ENCODE measurements at regions not wholly inside any gene's neighbourhood (a gene's known extent, or its start where the extent isn't known, plus 50 kb on each side); places are given as distances from the start of the nearest gene placed in this dataset.

DNA sequence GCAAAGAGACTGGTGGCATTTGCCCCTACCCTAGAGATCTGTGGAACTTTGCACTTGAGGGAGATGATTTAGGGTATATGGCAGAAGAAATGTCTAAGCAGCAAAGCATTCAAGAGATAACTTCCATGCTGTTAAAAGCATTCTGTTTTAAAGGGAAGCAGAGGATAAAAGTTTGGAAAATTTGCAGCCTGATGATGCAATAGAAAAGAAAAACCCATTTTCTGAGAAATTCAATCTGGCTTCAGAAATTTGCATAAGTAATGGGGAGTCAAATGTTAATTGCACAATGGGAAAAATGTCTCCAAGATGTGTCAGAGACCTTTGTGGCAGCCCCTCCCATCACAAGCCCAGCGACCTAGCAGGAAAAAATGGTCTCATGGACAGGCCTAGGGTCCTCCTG is 361.7 kb downstream of the ANKRD7 start:
- DNase-seq (ENCODE audit: extremely low read depth, insufficient read length): no peak
- no peaks in the 10 kb centered on the region for H3K36me3 ChIP-seq (ENCODE audit: control insufficient read depth, insufficient read depth, low read length)
- TF ChIP-seq, protein P1, sequence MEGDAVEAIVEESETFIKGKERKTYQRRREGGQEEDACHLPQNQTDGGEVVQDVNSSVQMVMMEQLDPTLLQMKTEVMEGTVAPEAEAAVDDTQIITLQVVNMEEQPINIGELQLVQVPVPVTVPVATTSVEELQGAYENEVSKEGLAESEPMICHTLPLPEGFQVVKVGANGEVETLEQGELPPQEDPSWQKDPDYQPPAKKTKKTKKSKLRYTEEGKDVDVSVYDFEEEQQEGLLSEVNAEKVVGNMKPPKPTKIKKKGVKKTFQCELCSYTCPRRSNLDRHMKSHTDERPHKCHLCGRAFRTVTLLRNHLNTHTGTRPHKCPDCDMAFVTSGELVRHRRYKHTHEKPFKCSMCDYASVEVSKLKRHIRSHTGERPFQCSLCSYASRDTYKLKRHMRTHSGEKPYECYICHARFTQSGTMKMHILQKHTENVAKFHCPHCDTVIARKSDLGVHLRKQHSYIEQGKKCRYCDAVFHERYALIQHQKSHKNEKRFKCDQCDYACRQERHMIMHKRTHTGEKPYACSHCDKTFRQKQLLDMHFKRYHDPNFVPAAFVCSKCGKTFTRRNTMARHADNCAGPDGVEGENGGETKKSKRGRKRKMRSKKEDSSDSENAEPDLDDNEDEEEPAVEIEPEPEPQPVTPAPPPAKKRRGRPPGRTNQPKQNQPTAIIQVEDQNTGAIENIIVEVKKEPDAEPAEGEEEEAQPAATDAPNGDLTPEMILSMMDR (IDR thresholded peaks at IDR 0.05; ENCODE audit: insufficient read depth, low read length, poor library complexity, severe bottlenecking): no peak

DNA sequence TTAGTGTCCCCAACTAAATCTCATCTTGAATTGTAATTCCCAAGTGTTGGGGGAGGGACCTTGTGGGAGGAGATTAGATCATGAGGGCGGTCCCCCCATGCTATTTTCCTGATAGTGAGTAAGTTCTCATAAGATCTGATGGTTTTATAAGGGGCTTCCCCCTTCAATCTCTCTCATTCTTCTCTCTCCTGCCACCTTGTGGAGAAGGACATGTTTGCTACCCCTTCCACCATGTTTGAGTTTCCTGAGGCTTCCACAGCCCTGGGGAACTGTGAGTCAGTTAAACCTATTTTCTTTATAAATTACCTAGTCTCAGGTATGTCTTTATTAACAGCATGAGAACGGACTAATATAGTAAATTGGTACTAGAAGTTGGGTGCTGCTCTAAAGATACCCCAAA is 365.6 kb downstream of the ANKRD7 start:
- Histone ChIP-seq H3K36me3 (ENCODE audit: control insufficient read depth, insufficient read depth, low read length) (no peaks in the 10 kb centered on the region), H3K4me3 (replicated peaks; ENCODE audit: low read depth, low read length) (no peak overlapping the region), H3K27me3 (replicated peaks; ENCODE audit: control insufficient read depth, insufficient read depth, low read length) (no peaks in the 10 kb centered on the region)
- TF ChIP-seq, protein P1 (IDR thresholded peaks at IDR 0.05; ENCODE audit: insufficient read depth, low read length, poor library complexity, severe bottlenecking): peak; percentile 66
- no peak for DNase-seq (ENCODE audit: extremely low read depth, insufficient read length)

More for the DNA sequence above, 361.7 kb downstream of the ANKRD7 start:
- Histone ChIP-seq H3K4me3 (replicated peaks; ENCODE audit: low read depth, low read length) (no peak overlapping the region), H3K27me3 (replicated peaks; ENCODE audit: control insufficient read depth, insufficient read depth, low read length) (no peaks in the 10 kb centered on the region)

DNA sequence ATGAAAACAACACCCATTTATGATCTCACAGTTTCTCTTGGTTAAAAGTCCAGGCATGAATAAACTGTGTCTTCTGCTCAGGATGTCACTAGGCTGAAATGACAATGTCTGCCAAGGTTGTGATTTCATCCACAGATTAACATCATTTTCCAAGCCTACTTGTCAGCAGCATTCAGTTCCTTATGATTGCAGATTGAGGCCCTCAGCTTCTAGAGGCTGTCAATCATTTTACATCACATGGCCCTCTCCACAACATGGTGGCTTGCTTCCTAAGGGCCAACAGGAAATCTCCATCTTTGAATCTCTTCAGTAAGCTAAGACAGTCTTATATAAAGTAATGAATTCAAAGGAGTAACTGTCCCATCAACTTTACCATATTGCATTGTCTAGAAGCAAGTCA is 377.6 kb downstream of the ANKRD7 start:
- H3K36me3 ChIP-seq (ENCODE audit: control insufficient read depth, insufficient read depth, low read length): no peaks in the 10 kb centered on the region
- H3K27me3 ChIP-seq (replicated peaks; ENCODE audit: control insufficient read depth, insufficient read depth, low read length): no peaks in the 10 kb centered on the region
- TF ChIP-seq, protein P1 (IDR thresholded peaks at IDR 0.05; ENCODE audit: insufficient read depth, low read length, poor library complexity, severe bottlenecking): no peak
- DNase-seq (ENCODE audit: extremely low read depth, insufficient read length): no peak
- no peak overlapping the region for H3K4me3 ChIP-seq (replicated peaks; ENCODE audit: low read depth, low read length)

DNA sequence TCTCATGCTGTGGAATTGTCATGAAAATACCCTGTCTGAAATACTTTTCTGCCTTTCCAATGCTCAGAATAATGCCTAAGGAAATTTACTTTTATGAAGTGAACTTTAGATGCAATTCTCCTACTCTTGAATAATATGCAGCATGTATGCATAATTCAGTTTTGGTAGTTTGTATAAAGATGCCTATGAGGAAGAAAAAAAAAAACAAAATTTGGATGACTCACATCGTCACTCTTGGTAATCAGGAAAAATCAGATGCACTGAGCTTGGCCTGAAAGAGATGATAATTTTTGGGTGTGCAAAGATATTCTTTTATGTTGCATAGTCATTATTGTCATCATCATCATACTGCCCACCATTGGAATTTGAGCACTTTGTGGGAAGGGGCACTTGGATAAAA is 382.1 kb downstream of the ANKRD7 start:
- TF ChIP-seq, protein P1 (IDR thresholded peaks at IDR 0.05; ENCODE audit: insufficient read depth, low read length, poor library complexity, severe bottlenecking): no peak
- H3K27me3 ChIP-seq (replicated peaks; ENCODE audit: control insufficient read depth, insufficient read depth, low read length): no peaks in the 10 kb centered on the region
- H3K36me3 ChIP-seq (ENCODE audit: control insufficient read depth, insufficient read depth, low read length): no peaks in the 10 kb centered on the region
- DNase-seq (ENCODE audit: extremely low read depth, insufficient read length): no peak
- no peak overlapping the region for H3K4me3 ChIP-seq (replicated peaks; ENCODE audit: low read depth, low read length)

DNA sequence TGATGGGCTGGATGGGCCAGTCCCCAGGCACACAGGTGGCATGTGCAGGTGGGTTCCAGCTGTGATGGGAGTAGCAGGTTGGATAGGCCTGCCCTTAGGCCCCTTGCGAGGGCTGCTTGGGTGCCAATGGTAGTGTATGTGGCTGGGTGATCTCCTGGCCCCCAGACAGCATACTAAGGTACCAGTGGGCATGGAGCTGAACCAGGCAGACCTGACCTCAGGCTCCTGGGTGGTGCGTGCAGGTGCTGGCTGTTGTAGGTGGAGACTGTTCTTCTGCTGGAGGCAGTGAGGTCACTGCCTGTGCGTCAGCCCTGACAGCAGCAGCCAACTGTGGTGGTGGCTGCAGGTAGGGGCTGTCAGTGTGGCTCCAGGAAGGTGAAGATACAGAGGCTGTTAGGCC is 384.7 kb downstream of the ANKRD7 start:
- TF ChIP-seq, protein P1 (IDR thresholded peaks at IDR 0.05; ENCODE audit: insufficient read depth, low read length, poor library complexity, severe bottlenecking): no peak
- Histone ChIP-seq H3K27me3 (replicated peaks; ENCODE audit: control insufficient read depth, insufficient read depth, low read length) (no peaks in the 10 kb centered on the region), H3K36me3 (ENCODE audit: control insufficient read depth, insufficient read depth, low read length) (no peaks in the 10 kb centered on the region), H3K4me3 (replicated peaks; ENCODE audit: low read depth, low read length) (no peak overlapping the region)
- DNase-seq (ENCODE audit: extremely low read depth, insufficient read length): peak; percentile 1

DNA sequence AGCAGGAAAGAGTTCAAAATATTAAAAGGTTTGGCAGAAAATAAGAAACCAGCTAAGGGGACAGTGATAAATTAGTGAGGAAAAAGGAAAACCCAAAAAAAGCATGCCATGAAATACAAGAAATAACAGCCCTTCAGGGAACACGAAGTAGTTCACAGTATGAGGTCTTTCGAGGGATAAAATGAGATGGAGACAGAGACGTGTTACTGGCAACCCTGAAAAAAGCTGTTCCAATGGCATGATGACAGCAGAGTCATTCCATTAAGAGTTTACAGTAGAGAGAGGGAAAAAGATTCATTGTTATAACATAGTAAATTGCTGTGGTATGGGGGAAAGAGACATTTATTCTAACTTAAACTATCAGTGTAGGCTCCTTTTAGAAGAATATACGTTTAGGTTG is 391.2 kb downstream of the ANKRD7 start:
- TF ChIP-seq, protein P1 (IDR thresholded peaks at IDR 0.05; ENCODE audit: insufficient read depth, low read length, poor library complexity, severe bottlenecking): no peak

More for the DNA sequence above, 391.2 kb downstream of the ANKRD7 start:
- no peak overlapping the region for H3K4me3 ChIP-seq (replicated peaks; ENCODE audit: low read depth, low read length)
- H3K27me3 ChIP-seq (replicated peaks; ENCODE audit: control insufficient read depth, insufficient read depth, low read length): no peaks in the 10 kb centered on the region
- no peaks in the 10 kb centered on the region for H3K36me3 ChIP-seq (ENCODE audit: control insufficient read depth, insufficient read depth, low read length)
- DNase-seq (ENCODE audit: extremely low read depth, insufficient read length): no peak
